ENCODE measurements at regions not wholly inside any gene's neighbourhood (a gene's known extent, or its start where the extent isn't known, plus 50 kb on each side); places are given as distances from the start of the nearest gene placed in this dataset.

- no TSS peak for BruUV-seq (replicated peaks)
- ChIA-PET CTCF (no interaction called here), POLR2A (ENCODE audit: unreplicated experiment) (no interaction called here)
- Histone ChIP-seq H3K23ac (ENCODE audit: low read depth, low read length) (no peak overlapping the region), H3K9ac (ENCODE audit: low read depth, low read length) (no peak overlapping the region), H3K9me1 (ENCODE audit: insufficient read depth, low read length) (no peaks in the 10 kb centered on the region), H2BK20ac (ENCODE audit: low read depth, low read length) (no peak overlapping the region), H3K4me3 (ENCODE audit: insufficient read depth, low read depth, low read length) (no peak overlapping the region), H3K4me1 (ENCODE audit: control insufficient read depth, insufficient read depth, low read length) (no peaks in the 10 kb centered on the region), H2AK9ac (replicated peaks; ENCODE audit: low read depth, low read length, poor library complexity) (no peak overlapping the region), H2AFZ (replicated peaks; ENCODE audit: low read length, poor library complexity) (no peak overlapping the region), H4K91ac (ENCODE audit: insufficient read depth, low read depth, low read length) (no peak overlapping the region), H2AK5ac (ENCODE audit: low read depth, low read length) (no peak overlapping the region), H4K20me1 (ENCODE audit: insufficient read depth, low read length) (no peaks in the 10 kb centered on the region), H3K9me3 (ENCODE audit: control insufficient read depth, insufficient read depth, low read length) (0 out of 2 replicates have a peak, but pooled peaks cover 1% of the 10 kb centered on the region), H3K36me3 (ENCODE audit: control insufficient read depth, insufficient read depth, low read length) (no peaks in the 10 kb centered on the region), H3K27ac (ENCODE audit: insufficient read depth, low read length) (no peak overlapping the region), H2BK5ac (ENCODE audit: low read depth, low read length, poor library complexity, severe bottlenecking) (no peak overlapping the region), H3K18ac (ENCODE audit: low read depth, low read length) (no peak overlapping the region), H3K79me1 (ENCODE audit: low read depth in 1 of 2, low read length in 2 of 2) (no peaks in the 10 kb centered on the region), H4K5ac (ENCODE audit: low read depth, low read length) (no peak overlapping the region), H2BK15ac (ENCODE audit: low read depth, low read length) (no peak overlapping the region), H2BK120ac (ENCODE audit: low read depth, low read length) (no peak overlapping the region), H3K27me3 (ENCODE audit: control insufficient read depth, insufficient read depth, low read length) (no peaks in the 10 kb centered on the region), H3K4me2 (ENCODE audit: low read depth, low read length) (no peak overlapping the region), H3K4ac (ENCODE audit: low read depth, low read length) (no peak overlapping the region), H3K56ac (ENCODE audit: extremely low read depth, insufficient read depth, low read length) (no peak overlapping the region), H4K8ac (ENCODE audit: low read depth in 2 of 2, low read length in 2 of 2) (no peak overlapping the region), H3K14ac (replicated peaks; ENCODE audit: low read depth, low read length) (no peak overlapping the region)
- dilution Hi-C loops (cut with HindIII; ENCODE audit: low sequenced_read_pairs, unreplicated experiment) = no loop called here
- intact Hi-C loops (cut with micrococcal nuclease) = loop anchor here (10.0 kb wide), 1 partner anchor 82 kb away; no protein-coding TSS in a partner anchor
- TF ChIP-seq CEBPB (IDR thresholded peaks at IDR 0.05; ENCODE audit: low read depth, low read length) = no peak
- no peak for TF ChIP-seq MXI1 (IDR thresholded peaks at IDR 0.05; ENCODE audit: borderline replicate concordance, low read depth, low read length)
- TF ChIP-seq NFE2L2 (IDR thresholded peaks at IDR 0.05; ENCODE audit: low read depth, low read length) = no peak
- no peak for TF ChIP-seq FOS (IDR thresholded peaks at IDR 0.05; ENCODE audit: low read depth, low read length)
- no peak for TF ChIP-seq CTCF (conservative IDR thresholded peaks at IDR 0.05; ENCODE audit: low read depth, low read length)
- no peak for TF ChIP-seq RAD21 (IDR thresholded peaks at IDR 0.05; ENCODE audit: low read length)
- TF ChIP-seq ELK1 (IDR thresholded peaks at IDR 0.05; ENCODE audit: borderline replicate concordance, low read depth, low read length) = no peak
- TF ChIP-seq RCOR1 (IDR thresholded peaks at IDR 0.05; ENCODE audit: insufficient replicate concordance, low read length) = no peak
- no peak for TF ChIP-seq MAFK (IDR thresholded peaks at IDR 0.05; ENCODE audit: low read depth, low read length)
- no peak for TF ChIP-seq SMC3 (IDR thresholded peaks at IDR 0.05; ENCODE audit: low read depth, low read length)
- no peak for TF ChIP-seq BHLHE40 (IDR thresholded peaks at IDR 0.05; ENCODE audit: low read depth, low read length)
- 80% methylated on average over 2 of the region's 3 CpGs; no CpG with 5 or more reads in 1 of the 2 experiments for WGBS, 2 experiments (ENCODE audit: extremely low coverage in 2 of 2, insufficient read length in 1 of 2)
- in situ Hi-C loops (cut with MboI; ENCODE audit: low sequenced_read_pairs) = no loop called here
- DNase-seq = no peak
- ATAC-seq (ENCODE audit: low read depth) = no peak
Observed at GRCh38 chr17:34082404-34082803, 172.7 kb upstream of the CCL2 start.

Measured in IMR-90 (cell line).